ENCODE measurements at regions not wholly inside any gene's neighbourhood (a gene's known extent, or its start where the extent isn't known, plus 50 kb on each side); places are given as distances from the start of the nearest gene placed in this dataset.
"Not testable (repeated sequence)": the region's sequence is repeated elsewhere in the genome, so short reads cannot be mapped to it uniquely, and the experiment has no call there.

DNA sequence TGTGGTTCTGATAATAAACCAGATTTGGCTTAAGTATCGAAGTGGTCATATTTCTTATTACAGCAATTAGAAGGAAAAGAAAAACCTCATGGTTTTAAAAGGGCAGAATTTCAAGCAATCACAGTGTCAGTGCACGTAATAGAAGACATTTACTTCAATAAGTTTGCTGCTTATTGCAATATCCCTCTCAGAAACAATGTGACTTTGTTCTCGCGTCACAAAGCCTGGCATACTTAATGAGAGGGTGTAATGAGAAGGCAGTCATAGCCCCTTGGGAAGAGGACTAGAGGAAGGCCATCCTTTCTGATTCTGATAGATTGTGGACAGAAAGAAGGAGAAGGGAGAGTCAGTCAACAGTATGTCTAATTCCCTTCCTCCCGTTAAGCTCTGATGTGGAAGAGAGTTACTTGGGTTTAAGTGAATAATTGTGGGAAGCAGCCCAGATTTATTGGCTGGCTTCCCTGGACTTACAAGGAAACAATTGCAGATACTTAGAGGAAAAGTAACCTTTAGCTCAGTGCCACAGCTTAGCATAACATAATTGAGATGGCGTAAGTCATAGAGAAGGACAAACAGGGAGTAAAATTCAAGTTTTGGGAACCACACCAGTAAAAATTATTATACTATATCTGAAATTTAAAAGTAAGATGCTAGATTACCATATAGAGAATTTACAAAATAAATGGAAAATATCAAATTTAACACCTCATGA lies 738.2 kb downstream of the PRIM2 start:
- TF ChIP-seq, protein P1, sequence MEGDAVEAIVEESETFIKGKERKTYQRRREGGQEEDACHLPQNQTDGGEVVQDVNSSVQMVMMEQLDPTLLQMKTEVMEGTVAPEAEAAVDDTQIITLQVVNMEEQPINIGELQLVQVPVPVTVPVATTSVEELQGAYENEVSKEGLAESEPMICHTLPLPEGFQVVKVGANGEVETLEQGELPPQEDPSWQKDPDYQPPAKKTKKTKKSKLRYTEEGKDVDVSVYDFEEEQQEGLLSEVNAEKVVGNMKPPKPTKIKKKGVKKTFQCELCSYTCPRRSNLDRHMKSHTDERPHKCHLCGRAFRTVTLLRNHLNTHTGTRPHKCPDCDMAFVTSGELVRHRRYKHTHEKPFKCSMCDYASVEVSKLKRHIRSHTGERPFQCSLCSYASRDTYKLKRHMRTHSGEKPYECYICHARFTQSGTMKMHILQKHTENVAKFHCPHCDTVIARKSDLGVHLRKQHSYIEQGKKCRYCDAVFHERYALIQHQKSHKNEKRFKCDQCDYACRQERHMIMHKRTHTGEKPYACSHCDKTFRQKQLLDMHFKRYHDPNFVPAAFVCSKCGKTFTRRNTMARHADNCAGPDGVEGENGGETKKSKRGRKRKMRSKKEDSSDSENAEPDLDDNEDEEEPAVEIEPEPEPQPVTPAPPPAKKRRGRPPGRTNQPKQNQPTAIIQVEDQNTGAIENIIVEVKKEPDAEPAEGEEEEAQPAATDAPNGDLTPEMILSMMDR (IDR thresholded peaks at IDR 0.05) = not testable (repeated sequence)
- not testable (repeated sequence) for TF ChIP-seq POLR2A (IDR thresholded peaks at IDR 0.05)

All from heart left ventricle (tissue), 13 donors.